ENCODE measurements at regions not wholly inside any gene's neighbourhood (a gene's known extent, or its start where the extent isn't known, plus 50 kb on each side); places are given as distances from the start of the nearest gene placed in this dataset.
A peak's percentile ranks its signal among the peaks of the same experiment; 100 is the strongest.
"Not testable (repeated sequence)": the region's sequence is repeated elsewhere in the genome, so short reads cannot be mapped to it uniquely, and the experiment has no call there.

DNA sequence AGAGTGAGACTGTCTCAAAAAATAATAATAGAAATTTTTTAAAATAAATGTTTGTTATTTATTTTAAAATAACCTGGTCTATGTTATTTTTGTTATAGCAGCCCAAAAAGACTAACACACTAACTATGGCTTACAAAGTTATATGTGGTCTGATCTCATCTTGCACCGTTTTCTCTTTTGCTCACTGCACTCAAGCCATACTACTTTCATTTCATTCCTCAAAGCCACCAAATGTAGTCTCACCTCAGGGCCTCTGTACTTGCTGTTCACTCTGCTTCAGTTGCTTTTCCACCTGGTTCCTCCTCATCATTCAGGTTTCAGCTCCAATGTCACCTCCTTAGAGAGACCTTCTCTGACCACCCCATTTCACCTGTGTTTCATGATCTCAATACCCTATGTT is 55.2 kb upstream of the MDM1 start:
- DNase-seq: no peak

- DNase-seq: no peak
These were observed 57.1 kb upstream of the MDM1 start for GRCh38 chr12:68389305-68389704.

DNA sequence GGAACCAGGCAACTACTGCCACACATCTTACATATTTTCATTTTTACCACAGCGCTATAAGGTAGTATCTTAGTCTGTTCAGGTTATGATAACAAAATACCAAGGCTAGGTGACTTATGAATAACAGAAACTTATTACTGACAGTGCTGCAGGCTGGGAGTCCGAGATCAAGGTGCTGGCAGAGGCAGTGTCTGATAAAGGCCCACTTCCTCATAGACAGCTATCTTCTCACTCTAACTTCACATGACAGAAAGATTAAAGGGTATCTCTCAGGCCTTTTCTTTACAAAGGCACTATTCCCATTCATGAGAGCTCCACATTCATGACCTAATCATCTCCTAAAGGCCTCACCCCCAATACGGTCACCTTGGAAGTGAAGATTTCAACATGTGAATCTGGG is 59.8 kb upstream of the MDM1 start:
- no peak for DNase-seq

- no peak for DNase-seq
These were observed 60.2 kb upstream of the MDM1 start for GRCh38 chr12:68392376-68392775.

DNA sequence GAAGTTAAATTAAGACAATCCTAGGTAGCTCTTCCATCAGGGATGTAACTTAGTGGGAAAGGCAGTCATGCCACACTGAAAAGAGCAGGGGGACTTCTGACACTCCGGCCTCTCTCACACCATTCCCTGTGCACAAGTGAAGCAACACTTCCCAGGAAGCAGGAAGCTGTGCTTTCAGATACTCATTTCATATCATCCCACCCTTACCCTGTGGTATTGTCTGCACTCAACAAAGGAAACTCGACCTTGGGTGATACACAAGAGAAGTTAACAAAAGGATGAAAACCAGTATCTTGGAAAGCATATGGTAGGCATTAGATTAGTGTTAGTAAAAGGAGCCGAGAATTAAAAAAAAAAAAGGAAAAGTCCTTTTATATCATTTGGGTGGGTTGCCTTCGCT is 61.3 kb upstream of the MDM1 start:
- DNase-seq: no peak

DNA sequence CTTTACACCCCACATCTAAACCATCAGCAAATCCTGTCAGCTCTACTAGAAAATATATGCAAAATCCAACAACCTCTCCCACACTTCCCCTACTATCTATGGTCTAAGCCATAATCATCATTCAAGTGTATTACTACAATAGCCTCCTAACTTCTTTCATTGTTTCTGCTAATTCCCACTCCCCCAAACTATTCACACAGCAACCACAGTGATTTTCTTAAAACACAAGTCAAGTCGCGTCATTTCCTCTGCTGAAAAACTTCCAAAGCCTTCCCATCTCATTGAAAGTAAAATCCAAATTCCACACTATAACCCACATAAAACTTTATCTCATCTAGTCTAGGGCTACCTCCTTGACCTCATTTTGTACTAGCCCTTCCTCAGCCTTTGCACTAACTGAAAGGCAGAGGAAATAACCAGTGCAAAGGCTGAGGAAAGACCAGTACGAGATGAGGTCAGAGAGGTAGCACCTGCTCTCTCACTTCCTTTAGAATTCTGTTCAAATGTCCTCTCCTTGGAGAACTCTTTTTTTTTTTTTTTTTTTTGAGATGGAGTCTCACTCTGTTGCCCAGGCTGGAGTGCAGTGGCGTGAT is 65.5 kb upstream of the MDM1 start:
- no peak for DNase-seq

GRCh38 chr12:68398689-68399088 is 66.5 kb upstream of the MDM1 start:
- DNase-seq: not testable (repeated sequence)

DNA sequence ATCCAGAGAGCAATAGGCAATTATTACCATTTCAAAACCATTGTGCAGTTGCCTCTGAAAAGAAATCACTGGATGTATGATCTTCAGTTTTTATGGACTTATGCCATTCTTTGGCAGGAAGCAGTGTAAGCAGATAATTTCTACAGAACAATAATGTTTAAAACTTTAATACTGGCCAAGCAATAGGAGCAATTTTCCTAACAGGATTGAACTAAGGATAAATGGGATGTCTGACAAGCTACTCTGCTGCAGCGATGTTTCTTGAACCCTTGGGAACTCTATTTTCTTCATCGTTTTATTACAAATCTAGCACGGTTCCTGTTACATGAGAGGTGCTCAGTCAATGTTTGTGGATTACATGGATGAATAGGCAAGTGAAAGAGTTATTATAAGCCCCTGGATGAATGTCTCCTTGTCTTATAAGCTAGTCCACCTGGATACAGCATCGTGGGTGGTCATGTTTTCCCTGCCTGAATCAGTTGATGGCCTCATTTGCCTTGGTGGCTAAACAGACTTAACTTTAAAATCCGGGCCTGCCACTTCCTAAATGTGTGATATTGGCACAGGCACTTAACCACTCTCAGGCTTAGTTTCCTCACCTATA is 68.2 kb upstream of the MDM1 start:
- peak in 1 of 2 experiments; percentile 7 for DNase-seq

- no peak for DNase-seq
These were observed 70.3 kb upstream of the MDM1 start for GRCh38 chr12:68402422-68402821.

DNA sequence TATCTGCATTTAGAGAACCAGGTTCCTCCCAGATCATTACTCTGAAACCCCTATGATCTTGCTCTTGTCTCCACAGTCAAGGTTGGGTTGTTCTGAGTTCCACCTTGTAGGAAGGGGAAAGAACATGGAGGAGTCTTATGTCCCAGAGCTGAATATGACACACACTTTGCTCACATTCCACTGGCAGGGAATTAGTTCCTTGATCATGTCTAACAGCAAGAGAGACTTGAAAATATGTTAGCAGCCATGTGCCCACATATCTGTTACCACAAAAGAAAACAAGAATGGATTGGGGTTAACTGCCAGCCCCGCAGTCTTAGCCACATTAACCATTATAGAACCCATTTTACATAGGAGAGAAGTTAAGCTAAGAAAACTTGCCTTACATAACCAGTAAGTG is 71.1 kb upstream of the MDM1 start:
- no peak for DNase-seq

GRCh38 chr12:68403711-68404110 is 71.5 kb upstream of the MDM1 start:
- no peak for DNase-seq

GRCh38 chr12:68405343-68405781 is 73.2 kb upstream of the MDM1 start:
- no peak for DNase-seq

DNA sequence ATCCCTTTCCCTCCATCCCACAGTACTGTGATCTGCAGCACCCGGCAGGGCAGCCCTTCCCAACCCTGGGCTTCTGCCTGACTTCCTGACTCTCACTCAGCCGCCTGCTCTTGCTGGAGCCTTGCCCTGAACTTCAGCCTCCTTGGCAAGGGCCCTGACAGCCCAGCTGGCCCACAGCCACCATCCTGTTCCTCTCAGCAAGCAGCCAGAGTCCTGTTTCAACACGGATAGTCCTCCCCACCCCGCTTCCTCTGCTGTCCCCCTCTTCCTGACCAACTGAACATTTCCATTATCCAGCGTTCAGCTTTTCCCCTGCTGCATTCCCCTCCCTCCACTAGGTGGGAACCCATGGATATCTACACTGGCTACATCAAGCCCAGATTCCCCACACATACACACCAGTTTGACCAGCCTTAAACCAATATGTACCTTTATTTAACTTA is 74.0 kb upstream of the MDM1 start:
- peak; percentile 27 to 29 for DNase-seq

DNA sequence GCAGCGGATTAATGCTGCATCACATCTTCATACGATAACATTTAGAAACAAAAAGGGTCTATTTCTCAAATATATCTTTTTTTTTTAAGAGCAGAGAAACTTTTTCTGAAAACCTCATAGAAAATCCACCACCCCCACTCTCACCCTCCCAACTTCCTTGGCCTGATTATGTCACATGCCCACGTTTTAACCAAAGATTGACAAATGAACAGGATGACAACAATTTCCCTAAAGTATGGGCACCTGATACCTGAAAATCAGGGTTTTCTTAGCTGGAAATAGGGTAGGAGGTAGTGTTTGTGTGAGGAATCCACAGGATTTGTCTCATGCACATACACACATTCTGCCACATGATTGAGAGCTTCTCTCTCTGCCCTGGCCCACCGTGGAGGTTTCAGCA is 74.7 kb upstream of the MDM1 start:
- DNase-seq: no peak

GRCh38 chr12:68410018-68410660 is 78.0 kb upstream of the MDM1 start:
- no peak for DNase-seq

DNA sequence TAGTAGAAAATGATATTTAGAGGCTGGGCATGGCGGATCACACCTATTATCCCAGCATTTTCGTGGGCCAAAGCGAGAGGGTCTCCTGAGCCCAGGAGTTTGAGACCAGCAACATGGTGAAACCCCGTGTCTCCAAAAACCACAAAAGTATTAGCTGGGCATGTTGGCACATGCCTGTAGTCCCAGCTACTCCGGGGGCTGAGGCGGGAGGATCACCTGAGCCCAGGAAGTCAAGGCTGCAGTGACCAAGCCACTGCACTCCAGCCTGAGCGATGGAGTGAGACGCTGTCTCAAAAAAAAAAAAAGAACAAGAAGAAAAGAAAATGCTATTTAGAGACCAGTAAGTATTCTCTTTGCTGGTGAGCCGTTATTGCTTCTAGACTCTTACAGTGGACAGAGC is 79.2 kb upstream of the MDM1 start:
- DNase-seq: no peak

GRCh38 chr12:68414988-68415387 is 82.8 kb upstream of the MDM1 start:
- DNase-seq: no peak

DNA sequence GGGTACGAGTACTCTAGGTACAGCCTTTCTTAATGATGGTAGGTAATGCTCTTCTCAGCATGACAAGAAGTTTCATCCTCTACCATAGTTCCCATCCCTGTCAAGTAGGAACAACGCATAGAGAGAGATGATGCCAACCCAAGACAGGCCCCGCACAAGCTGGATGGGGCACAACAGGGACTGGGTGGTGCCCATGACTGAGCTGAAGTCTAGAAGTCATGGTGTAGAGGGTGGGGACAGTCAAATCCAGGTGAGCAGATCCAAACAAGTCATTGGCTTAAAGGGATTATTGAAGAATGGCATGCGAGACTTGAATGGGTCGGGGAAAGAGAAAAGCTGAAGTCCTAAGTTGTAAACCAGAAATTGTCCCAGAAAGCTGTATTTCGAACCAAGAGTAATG is 84.2 kb upstream of the MDM1 start:
- DNase-seq: no peak

- no peak for DNase-seq
These were observed 84.7 kb upstream of the MDM1 start for GRCh38 chr12:68416826-68417225.

DNA sequence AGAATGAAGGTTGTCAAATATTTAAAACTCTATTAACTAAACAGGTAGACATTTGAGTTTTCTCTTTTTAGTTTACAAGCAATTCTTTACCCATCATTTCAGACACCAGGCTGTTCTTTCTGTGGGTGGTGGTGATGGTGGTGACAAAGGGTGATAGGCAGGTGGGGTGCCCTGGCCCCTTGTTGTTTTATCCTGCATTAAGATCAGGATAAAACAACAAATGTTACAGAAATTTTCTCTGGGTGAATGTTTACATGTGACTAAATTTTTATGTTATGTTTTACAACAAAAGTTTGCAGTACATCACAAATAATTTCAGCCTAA is 85.9 kb upstream of the MDM1 start:
- DNase-seq: no peak

- DNase-seq: no peak
These were observed 88.3 kb upstream of the MDM1 start for GRCh38 chr12:68420225-68421010.

- DNase-seq: no peak
These were observed 90.0 kb upstream of the MDM1 start for GRCh38 chr12:68422159-68422558.

DNA sequence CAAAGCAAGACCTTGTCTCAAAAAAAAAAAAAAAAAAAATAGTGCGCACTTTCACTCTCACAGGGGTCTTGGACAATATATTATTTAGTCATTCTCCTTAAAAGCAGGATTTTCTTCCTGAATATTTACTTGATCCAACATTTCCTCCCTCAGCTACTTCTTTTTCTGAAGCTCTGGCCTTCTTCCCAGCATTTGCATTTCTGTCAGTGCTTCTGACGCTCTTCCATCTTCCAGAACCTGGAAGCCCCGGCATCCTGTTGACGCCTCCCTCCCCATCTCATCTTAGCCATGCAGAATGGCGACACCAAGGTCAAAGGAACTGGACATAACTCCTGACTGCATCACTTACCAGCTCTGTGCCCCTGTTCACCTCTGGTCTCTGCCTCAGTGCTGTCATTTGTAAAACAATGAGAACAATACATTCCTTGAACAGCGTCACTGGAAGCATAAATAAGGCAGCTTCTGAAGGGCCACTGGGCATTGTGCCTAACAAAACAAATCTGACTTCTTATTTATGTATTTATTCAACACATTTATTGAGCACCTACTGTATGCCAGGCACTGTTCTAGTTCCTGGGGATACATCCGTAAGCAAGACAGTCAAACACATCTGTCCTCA is 90.9 kb upstream of the MDM1 start:
- no peak for DNase-seq

DNA sequence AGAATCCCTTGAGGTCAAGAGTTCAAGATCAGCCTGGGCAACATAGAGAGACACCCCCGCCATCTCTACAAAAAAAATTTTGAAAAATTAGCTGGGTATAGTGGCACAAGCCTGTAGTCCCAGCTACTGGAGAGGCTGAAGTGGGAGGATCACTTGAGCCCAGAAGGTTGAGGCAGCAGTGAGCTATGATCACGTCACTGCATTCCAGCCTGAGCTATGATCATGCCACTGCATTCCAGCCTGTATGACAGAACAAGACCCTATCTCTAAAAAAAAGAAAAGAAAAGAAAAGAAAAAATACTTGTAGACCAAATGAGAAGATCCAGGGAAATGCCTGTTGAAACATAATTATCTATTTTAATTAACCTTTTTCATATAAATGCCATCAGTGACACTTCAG is 93.8 kb upstream of the MDM1 start:
- DNase-seq: no peak

All from SHP77 (cell line).